Left renal cortex interstitium (tissue), 4 donors: ENCODE measurements at regions not wholly inside any gene's neighbourhood (a gene's known extent, or its start where the extent isn't known, plus 50 kb on each side); places are given as distances from the start of the nearest gene placed in this dataset.
A peak's percentile ranks its signal among the peaks of the same experiment; 100 is the strongest.

ENCODE experiments used
- DNase-seq, 4 donors: peaks; one replicate each; pipeline ENCODE4 v3.0.0-alpha.2; 2013; ENCODE audit warnings: low read depth in 4 of 4, low spot score in 2 of 4, missing footprints in 1 of 4

GRCh38 chr15:67892559-67893377 is 52.9 kb upstream of the RNU6-1 start:
- no peak for DNase-seq

GRCh38 chr15:67895237-67895636 is 55.4 kb upstream of the RNU6-1 start:
- DNase-seq = no peak

- no peak for DNase-seq
Observed at GRCh38 chr15:67897646-67898339, 57.9 kb upstream of the RNU6-1 start.

GRCh38 chr15:67899596-67900283 is 59.9 kb upstream of the RNU6-1 start:
- DNase-seq = no peak

- DNase-seq = no peak
Observed at GRCh38 chr15:67900621-67901147, 60.8 kb upstream of the RNU6-1 start.

DNA sequence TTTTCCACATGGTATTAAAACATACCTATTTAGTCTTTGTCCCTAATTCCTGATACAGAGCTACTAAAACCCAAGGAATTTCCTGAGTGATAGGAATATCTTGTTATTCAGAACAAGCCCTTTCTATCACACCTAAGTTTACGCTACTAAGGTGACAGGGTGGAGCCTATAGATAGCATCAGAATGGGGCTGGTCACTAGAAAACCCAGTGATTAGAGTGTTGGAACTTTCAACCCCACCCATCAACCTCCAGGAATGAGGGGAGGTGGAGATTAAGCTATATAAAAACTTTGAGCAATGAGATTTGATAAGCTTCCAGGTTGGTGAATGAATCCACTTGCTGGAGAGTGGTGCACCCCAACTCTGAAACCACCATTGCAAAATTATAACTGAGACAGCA is 62.1 kb upstream of the RNU6-1 start:
- DNase-seq = no peak

GRCh38 chr15:67902579-67903009 is 62.7 kb upstream of the RNU6-1 start:
- no peak for DNase-seq

GRCh38 chr15:67903708-67904107 is 63.9 kb upstream of the RNU6-1 start:
- DNase-seq = no peak

DNA sequence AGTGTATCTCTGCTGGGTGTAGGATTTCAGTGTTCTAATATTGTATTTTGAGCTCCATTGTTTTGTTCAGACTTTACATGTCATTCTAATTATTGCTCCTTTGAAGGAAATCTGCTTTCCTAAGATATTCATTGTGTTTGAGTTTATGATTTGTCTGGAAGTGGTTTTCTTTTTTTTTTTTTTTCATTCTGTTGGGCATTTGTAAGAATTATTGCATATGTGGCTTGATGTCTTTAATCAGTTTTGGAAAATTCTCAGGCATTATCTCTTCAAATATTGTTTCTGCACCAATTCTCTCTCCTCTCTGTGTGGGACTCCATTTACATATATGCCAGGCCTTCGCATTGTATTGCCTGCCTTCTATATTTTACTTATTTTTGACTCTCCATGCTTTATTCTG is 65.8 kb upstream of the RNU6-1 start:
- DNase-seq = no peak

- no peak for DNase-seq
Observed at GRCh38 chr15:67906382-67906781, 66.5 kb upstream of the RNU6-1 start.

- no peak for DNase-seq
Observed at GRCh38 chr15:67907184-67907723, 67.4 kb upstream of the RNU6-1 start.

- DNase-seq = no peak
Observed at GRCh38 chr15:67908756-67909155, 68.9 kb upstream of the RNU6-1 start.

DNA sequence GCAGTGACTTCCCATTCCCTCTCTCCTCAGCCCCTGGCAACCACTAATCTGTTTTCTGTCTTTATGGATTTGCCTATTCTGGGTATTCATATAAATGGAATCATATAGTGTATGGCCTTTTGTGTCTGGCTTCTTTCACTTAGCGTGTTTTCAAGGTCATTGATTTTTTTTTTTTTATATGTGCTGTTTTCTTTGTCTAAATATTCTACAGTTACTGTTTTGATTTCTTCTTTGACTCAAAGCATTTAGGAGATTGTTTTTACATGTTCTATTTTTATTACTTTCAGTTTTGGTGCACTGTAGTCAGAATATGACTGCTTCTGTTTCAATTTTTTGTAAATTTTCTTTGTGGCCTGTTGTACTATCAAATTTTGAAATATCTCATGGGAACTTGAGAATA is 71.9 kb upstream of the RNU6-1 start:
- no peak for DNase-seq

DNA sequence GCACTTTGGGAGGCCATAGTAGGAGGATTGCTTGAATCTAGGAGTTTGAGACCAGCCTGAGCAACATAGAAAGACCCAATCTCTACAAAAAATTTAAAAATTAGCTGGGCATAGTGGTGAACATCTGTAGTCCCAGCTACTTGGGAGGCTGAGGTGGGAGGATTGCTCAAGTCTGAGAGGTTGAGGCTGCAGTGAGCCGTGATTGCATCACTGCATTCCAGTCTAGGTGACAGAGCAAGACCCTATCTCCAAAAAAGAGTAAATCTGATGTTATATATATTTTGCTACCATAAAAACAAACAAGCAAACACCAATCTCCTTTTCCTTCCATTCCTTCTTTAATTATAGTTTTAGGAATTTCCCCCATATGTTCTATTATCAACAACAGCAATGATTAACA is 74.2 kb upstream of the RNU6-1 start:
- DNase-seq = no peak

DNA sequence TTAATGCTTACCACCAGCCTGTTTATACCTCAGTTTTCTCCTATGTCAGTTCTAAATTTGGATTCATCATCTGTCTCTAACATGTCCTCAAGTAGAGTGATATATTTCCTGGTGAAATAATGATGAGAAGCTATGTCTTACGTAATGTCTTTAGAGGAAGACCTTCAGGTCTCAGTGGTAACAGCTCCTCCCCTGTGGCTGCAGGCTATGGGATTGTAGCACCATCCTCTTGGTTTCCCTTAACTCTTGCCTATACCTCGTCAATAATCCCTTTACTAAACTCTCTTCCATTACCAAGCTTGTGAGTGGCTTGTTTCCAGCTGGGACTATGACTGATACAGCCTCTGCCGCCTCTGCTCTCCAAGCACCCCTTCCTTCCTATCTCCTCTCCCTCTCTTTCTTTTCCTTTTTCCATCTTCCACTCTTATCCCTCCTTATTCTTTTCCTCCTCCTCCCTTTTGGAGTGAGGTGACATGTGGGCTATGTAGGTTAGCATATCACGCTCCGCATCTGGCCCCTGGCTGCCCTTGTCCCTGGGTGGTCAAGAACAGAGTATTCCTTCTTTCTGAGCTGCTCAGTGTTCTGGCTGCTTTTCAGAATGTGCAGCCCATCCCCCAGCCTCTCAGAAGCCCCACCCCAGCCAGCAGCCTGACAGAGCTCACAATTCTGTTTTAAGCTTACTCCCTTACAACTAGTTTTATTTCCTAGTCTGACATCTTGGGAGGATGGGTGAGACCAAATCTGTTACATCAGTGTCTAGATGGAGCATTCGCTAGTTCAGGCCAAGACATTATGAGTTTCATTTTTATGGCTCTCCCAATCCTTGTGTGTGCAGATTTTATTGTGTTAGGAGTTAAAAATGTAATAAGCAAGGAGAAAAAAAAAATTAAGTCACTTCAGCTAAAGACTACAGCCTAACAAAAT is 75.0 kb upstream of the RNU6-1 start:
- DNase-seq = peak in 3 of 4 donors; percentile 52 to 73 (median 67)

DNA sequence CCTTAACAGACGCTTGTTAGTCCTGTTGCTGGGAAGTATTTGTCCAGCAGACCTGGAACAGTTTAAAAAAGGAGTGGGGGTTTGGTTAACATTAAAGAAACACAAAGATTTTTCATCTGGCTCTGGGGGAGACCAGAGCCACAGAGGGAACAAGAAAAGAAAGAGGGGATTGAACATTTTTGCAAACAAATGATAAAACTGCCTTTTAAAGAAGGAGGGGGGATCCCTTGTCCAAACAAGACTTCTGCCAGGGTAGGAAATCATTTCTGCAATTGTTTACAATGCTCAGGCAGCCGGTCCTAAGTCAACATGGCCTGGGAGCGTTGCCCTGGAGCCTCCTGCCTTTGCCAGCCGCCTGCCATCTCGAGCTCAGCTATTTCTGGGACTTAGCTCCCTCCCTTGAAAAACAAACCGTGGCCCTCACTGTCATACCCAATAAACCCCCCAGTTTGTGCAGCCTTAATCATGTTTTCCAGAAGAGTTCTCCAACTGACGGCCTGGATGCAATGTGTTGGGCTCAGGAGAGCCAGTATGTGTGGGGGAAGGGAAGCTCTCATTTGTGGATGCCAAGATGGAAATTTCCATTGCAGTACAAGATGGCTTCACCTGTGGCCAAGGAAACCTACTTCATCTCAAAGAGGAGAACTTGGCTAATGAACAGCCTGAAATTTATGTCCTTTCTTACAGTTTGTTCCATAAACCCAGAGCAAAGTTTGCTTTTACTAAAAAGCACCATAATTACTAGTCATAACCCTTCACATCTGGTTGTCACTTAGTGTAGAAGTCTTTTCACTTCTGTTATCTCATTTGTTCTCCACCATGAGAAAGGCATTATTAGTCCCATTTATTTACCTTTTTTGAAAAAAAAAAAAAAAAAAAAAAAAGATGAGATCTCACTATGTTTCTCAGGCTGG is 75.9 kb upstream of the RNU6-1 start:
- peak; percentile 57 to 85 (median 74) for DNase-seq

DNA sequence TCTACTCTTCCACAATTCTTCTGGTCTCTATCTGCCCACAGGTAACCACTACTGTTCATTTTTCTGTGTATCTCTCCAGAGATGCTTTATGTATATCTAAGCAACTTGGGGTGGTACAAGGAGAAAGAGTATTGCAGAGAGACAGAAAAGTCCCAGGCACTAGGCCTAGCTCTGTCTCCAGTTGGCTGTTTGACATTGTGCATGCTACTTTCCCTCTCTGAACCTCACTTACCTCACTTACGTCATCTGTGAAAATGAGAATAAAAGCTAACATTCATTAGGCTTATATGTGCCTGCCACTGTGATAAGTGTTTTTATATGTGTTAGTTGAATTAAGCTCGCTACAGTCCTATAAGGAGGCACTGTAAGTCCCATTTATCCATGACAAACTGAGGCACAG is 76.7 kb upstream of the RNU6-1 start:
- no peak for DNase-seq

GRCh38 chr15:67917037-67917436 is 77.2 kb upstream of the RNU6-1 start:
- DNase-seq = no peak

DNA sequence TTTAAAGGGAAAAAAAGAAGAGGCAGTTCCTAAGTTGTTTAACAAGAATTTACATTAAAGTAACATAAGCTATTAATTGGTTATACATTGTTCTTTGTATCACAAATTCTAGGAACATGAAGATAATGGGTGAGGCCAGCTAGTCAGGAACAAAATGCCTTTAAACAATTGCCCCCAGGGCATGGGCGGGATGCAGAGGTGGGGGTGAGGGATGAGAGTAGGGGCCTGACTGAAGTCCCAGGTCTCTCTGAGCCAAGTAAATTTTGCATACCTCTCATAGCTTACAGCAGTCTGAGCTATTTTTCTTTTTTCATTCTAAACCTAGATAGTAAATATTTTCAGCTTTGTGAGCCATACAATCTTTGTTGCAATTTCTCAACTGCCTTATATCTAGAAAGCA is 77.8 kb upstream of the RNU6-1 start:
- no peak for DNase-seq
